Gastrocnemius medialis (tissue), 4 donors: ENCODE measurements at regions not wholly inside any gene's neighbourhood (a gene's known extent, or its start where the extent isn't known, plus 50 kb on each side); places are given as distances from the start of the nearest gene placed in this dataset.

Experiments
- CTCF ChIP-seq, 5 experiments: fragments of 450-650 bp in 3 of 5; fragments of 200-600 bp in 2 of 5; sonication (generic) in 2 of 5; IDR thresholded peaks in 4 of 5; conservative IDR thresholded peaks in 1 of 5; 1 replicate in 4 of 5; 2 replicates in 1 of 5; pipeline ENCODE4 v1.5.1; 2016 to 2019; ENCODE audit warnings: antibody characterized with exemption in 5 of 5, mild to moderate bottlenecking in 3 of 5, moderate library complexity in 3 of 5
- POLR2A ChIP-seq, 2 donors: fragments of 450-650 bp; IDR thresholded peaks; one replicate each; pipeline ENCODE4 v1.6.1; 2017; ENCODE audit warnings: antibody characterized with exemption in 2 of 2, mild to moderate bottlenecking in 2 of 2, moderate library complexity in 2 of 2

GRCh38 chr10:43851030-43851429 lies 202.3 kb upstream of the ZNF32 start:
- no peak for TF ChIP-seq CTCF (IDR thresholded peaks at IDR 0.05 in 4 of 5, conservative IDR thresholded peaks at IDR 0.05 in 1 of 5)
- no peak for TF ChIP-seq POLR2A (IDR thresholded peaks at IDR 0.05)
